NCI-H2196 (cell line): ENCODE measurements at regions not wholly inside any gene's neighbourhood (a gene's known extent, or its start where the extent isn't known, plus 50 kb on each side); places are given as distances from the start of the nearest gene placed in this dataset.
"Not testable (repeated sequence)": the region's sequence is repeated elsewhere in the genome, so short reads cannot be mapped to it uniquely, and the experiment has no call there.

Experiments used
- DNase-seq: peaks from one replicate; lab custom pipeline; 2025; ENCODE audit not compliant: unreplicated experiment; lab: John Stamatoyannopoulos, UW

GRCh38 chr10:46792657-46793357 lies 118.4 kb upstream of the PTPN20 start:
- not testable (repeated sequence) for DNase-seq

- not testable (repeated sequence) for DNase-seq
These were observed 114.9 kb upstream of the PTPN20 start for GRCh38 chr10:46796351-46796750.

GRCh38 chr10:46802010-46802409 lies 109.2 kb upstream of the PTPN20 start:
- not testable (repeated sequence) for DNase-seq

- not testable (repeated sequence) for DNase-seq
These were observed 108.1 kb upstream of the PTPN20 start for GRCh38 chr10:46803082-46803481.

GRCh38 chr10:46810222-46810621 lies 101.0 kb upstream of the PTPN20 start:
- DNase-seq: not testable (repeated sequence)

- not testable (repeated sequence) for DNase-seq
These were observed 95.1 kb upstream of the PTPN20 start for GRCh38 chr10:46816126-46816525.

- not testable (repeated sequence) for DNase-seq
These were observed 70.7 kb upstream of the PTPN20 start for GRCh38 chr10:46840393-46841050.

GRCh38 chr10:46841051-46841593 lies 70.1 kb upstream of the PTPN20 start:
- DNase-seq: not testable (repeated sequence)

- not testable (repeated sequence) for DNase-seq
These were observed 66.0 kb upstream of the PTPN20 start for GRCh38 chr10:46845194-46845593.

GRCh38 chr10:46845640-46846039 lies 65.6 kb upstream of the PTPN20 start:
- not testable (repeated sequence) for DNase-seq

GRCh38 chr10:46860753-46861152 lies 50.5 kb upstream of the PTPN20 start:
- not testable (repeated sequence) for DNase-seq
